DMS 273 (cell line): ENCODE measurements at regions not wholly inside any gene's neighbourhood (a gene's known extent, or its start where the extent isn't known, plus 50 kb on each side); places are given as distances from the start of the nearest gene placed in this dataset.

ENCODE experiments used
- DNase-seq: peaks from one replicate; lab custom pipeline; 2025; ENCODE audit not compliant: unreplicated experiment; lab: John Stamatoyannopoulos, UW

GRCh38 chr22:22743128-22743760, 98.8 kb downstream of the GGTLC2 start:
- no peak for DNase-seq

- DNase-seq, result no peak
Measured at GRCh38 chr22:22744412-22745224, 100.2 kb downstream of the GGTLC2 start.

- peak; percentile 50 for DNase-seq
Measured at GRCh38 chr22:22745225-22746060, 101.0 kb downstream of the GGTLC2 start.

- DNase-seq, result no peak
Measured at GRCh38 chr22:22746061-22746962, 101.9 kb downstream of the GGTLC2 start.

- no peak for DNase-seq
Measured at GRCh38 chr22:22746963-22747933, 102.8 kb downstream of the GGTLC2 start.

GRCh38 chr22:22748297-22748743, 103.9 kb downstream of the GGTLC2 start:
- DNase-seq, result peak; percentile 39

- no peak for DNase-seq
Measured at GRCh38 chr22:22748756-22749155, 104.3 kb downstream of the GGTLC2 start.

- DNase-seq, result no peak
Measured at GRCh38 chr22:22749167-22749758, 104.8 kb downstream of the GGTLC2 start.

GRCh38 chr22:22750335-22751042, 106.1 kb downstream of the GGTLC2 start:
- DNase-seq, result no peak

GRCh38 chr22:22751043-22751603, 106.7 kb downstream of the GGTLC2 start:
- DNase-seq, result no peak

GRCh38 chr22:22752199-22752555, 107.8 kb downstream of the GGTLC2 start:
- no peak for DNase-seq

- no peak for DNase-seq
Measured at GRCh38 chr22:22752556-22753477, 108.4 kb downstream of the GGTLC2 start.

- DNase-seq, result peak; percentile 63
Measured at GRCh38 chr22:22753526-22754267, 109.3 kb downstream of the GGTLC2 start.

- DNase-seq, result no peak
Measured at GRCh38 chr22:22754268-22754657, 109.8 kb downstream of the GGTLC2 start.

- no peak for DNase-seq
Measured at GRCh38 chr22:22754961-22755777, 110.8 kb downstream of the GGTLC2 start.

GRCh38 chr22:22755778-22756100, 111.3 kb downstream of the GGTLC2 start:
- no peak for DNase-seq
